ENCODE measurements at regions not wholly inside any gene's neighbourhood (a gene's known extent, or its start where the extent isn't known, plus 50 kb on each side); places are given as distances from the start of the nearest gene placed in this dataset.

DNA sequence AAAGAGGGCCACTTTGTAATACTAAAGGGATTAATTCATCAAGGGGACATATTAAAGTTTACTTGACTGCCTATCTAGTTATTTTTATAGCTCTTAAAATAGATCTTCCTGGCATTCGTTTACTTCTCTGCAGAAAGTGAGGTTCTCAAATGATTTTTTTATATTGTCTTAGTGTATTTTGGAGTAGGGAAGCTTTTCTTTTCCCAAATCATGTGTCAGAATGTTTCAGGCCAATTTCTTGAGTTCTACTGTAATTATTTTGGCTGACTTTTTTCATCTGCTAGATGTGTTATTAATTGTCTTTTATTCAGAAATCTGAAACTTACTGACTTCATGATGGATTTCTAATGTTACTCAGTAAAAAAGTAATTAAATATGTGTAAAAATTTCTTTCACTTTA is 60.2 kb upstream of the FBXL7 start:
- H3K9ac ChIP-seq (ENCODE audit: low read depth in 2 of 2, low read length in 2 of 2), result no peak overlapping the region
- H3K9me3 ChIP-seq, result no peaks in the 10 kb centered on the region
- TF ChIP-seq, protein P1, sequence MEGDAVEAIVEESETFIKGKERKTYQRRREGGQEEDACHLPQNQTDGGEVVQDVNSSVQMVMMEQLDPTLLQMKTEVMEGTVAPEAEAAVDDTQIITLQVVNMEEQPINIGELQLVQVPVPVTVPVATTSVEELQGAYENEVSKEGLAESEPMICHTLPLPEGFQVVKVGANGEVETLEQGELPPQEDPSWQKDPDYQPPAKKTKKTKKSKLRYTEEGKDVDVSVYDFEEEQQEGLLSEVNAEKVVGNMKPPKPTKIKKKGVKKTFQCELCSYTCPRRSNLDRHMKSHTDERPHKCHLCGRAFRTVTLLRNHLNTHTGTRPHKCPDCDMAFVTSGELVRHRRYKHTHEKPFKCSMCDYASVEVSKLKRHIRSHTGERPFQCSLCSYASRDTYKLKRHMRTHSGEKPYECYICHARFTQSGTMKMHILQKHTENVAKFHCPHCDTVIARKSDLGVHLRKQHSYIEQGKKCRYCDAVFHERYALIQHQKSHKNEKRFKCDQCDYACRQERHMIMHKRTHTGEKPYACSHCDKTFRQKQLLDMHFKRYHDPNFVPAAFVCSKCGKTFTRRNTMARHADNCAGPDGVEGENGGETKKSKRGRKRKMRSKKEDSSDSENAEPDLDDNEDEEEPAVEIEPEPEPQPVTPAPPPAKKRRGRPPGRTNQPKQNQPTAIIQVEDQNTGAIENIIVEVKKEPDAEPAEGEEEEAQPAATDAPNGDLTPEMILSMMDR (IDR thresholded peaks at IDR 0.05), result no peak
- no peak overlapping the region for H3K4me3 ChIP-seq
- no peak overlapping the region for H3K27ac ChIP-seq
- intact Hi-C loops (cut with DNase I), result no loop called here
- no peak for DNase-seq
- no peaks in the 10 kb centered on the region for H3K27me3 ChIP-seq
- H3K4me1 ChIP-seq, result no peaks in the 10 kb centered on the region
- H3K36me3 ChIP-seq, result no peaks in the 10 kb centered on the region

DNA sequence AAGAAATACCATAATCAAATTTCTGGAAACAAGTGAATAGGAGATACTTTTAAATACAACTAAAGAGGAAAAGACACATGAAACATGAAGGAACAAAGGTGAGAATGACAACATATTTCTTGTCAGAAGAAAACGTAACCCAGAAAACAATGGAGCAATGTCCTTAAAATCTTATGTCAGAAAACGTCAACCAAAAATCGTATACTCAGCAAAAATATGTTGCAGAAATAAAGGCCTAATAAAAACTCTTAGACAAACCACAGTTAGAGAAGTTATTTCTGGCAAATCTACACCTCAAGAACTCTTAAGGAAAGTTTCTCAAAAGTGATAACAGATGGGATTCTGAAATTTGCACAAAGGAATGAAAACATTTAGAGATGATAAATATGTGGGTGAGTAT is 66.3 kb upstream of the FBXL7 start:
- TF ChIP-seq, protein P1 (IDR thresholded peaks at IDR 0.05), result no peak
- no peaks in the 10 kb centered on the region for H3K9me3 ChIP-seq
- H3K36me3 ChIP-seq, result no peaks in the 10 kb centered on the region
- no peak overlapping the region for H3K27ac ChIP-seq
- H3K4me1 ChIP-seq, result no peaks in the 10 kb centered on the region
- DNase-seq, result no peak
- H3K27me3 ChIP-seq, result no peaks in the 10 kb centered on the region
- no peak overlapping the region for H3K4me3 ChIP-seq
- intact Hi-C loops (cut with DNase I), result no loop called here
- no peak overlapping the region for H3K9ac ChIP-seq (ENCODE audit: low read depth in 2 of 2, low read length in 2 of 2)

DNA sequence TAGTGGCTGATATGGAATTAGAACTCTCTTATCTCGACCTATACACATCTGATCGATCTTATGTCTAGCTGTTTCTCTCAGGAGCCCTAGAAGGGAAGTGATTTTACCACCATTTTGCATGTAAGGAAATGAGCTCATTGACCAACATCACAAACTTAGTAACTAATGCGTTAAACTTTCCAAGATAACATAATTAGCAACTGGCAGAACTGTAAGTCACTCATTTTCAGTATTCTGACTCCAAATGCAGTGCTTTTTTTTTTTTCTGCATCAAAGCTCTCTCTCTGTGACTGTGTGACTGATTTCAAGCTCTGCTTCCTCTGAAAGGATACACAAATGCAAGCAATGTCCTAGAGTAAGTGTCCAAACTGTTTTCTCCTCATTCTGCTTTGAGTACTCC is 68.1 kb upstream of the FBXL7 start:
- intact Hi-C loops (cut with DNase I), result no loop called here
- no peak overlapping the region for H3K4me3 ChIP-seq
- no peak overlapping the region for H3K9ac ChIP-seq (ENCODE audit: low read depth in 2 of 2, low read length in 2 of 2)
- H3K9me3 ChIP-seq, result no peaks in the 10 kb centered on the region
- DNase-seq, result no peak
- H3K4me1 ChIP-seq, result no peaks in the 10 kb centered on the region
- no peak overlapping the region for H3K27ac ChIP-seq
- H3K27me3 ChIP-seq, result no peaks in the 10 kb centered on the region
- TF ChIP-seq, protein P1 (IDR thresholded peaks at IDR 0.05), result no peak
- no peaks in the 10 kb centered on the region for H3K36me3 ChIP-seq

DNA sequence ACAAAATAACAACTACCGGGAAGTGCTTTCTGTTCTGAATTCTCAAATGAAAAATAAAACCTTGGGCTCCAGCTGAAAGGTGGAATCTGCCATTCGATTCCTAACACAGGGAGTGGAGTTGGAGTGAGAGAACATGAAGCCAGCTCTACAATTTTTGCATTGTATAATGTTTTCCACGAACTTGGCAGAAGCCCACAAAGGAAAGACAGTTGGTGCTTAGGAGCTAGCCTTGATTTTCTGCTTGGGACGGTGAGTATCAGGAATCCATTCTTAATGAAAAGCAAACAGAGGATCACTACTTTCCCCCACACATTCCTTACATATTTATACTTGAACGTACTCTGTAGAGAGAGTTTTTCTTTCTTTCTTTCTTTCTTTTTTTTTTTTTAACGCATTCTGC is 74.2 kb upstream of the FBXL7 start:
- Histone ChIP-seq H3K36me3 (no peaks in the 10 kb centered on the region), H3K27ac (no peak overlapping the region), H3K9me3 (no peaks in the 10 kb centered on the region), H3K9ac (ENCODE audit: low read depth in 2 of 2, low read length in 2 of 2) (no peak overlapping the region), H3K27me3 (no peaks in the 10 kb centered on the region), H3K4me3 (no peak overlapping the region), H3K4me1 (no peaks in the 10 kb centered on the region)
- TF ChIP-seq, protein P1 (IDR thresholded peaks at IDR 0.05), result no peak
- DNase-seq, result no peak
- intact Hi-C loops (cut with DNase I), result no loop called here

DNA sequence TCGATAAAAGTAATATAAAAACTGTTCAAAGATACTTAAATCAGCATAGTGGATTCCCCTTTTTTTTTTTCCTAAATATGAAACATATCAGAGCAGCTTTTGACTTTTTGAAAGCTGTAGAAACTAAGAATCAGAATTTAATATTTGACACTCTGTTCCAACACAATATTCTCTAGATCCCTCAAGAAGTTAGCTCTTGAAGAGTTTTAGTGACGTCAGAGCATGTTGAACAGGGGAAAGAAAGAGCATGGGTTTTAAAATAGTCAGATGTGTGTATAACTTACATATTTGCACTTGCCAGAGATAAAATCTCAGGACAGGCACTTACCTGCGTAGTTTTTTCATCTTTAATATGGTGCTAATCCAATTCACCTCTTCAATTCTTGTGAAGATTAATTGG is 75.2 kb upstream of the FBXL7 start:
- Histone ChIP-seq H3K9me3 (no peaks in the 10 kb centered on the region), H3K36me3 (no peaks in the 10 kb centered on the region), H3K4me3 (no peak overlapping the region), H3K27ac (no peak overlapping the region), H3K9ac (ENCODE audit: low read depth in 2 of 2, low read length in 2 of 2) (no peak overlapping the region), H3K4me1 (no peaks in the 10 kb centered on the region), H3K27me3 (no peaks in the 10 kb centered on the region)
- TF ChIP-seq, protein P1 (IDR thresholded peaks at IDR 0.05), result no peak
- no peak for DNase-seq
- intact Hi-C loops (cut with DNase I), result no loop called here

DNA sequence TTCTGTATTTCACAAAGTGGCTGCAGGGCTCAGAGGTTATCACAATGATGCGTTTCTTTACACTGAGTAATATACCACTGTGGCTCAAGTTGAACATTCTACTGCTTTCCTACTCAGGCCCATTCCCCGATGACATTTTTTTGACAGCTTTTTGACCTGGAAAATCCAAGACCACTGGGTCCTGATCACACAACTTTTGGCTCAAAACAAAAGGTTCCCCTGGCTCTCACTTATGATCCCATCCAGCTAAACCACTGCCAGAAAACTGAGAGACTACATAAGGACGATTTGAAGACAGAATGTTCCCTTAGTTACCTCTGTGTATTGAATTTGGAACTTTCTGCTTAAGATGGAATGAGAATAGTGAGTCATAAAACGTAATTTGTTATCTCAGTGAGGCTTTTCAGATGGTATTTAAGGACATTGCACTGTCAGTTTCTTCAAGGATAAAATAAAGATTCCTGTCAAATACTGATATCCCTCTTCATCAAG is 78.0 kb upstream of the FBXL7 start:
- no peaks in the 10 kb centered on the region for H3K36me3 ChIP-seq
- H3K4me1 ChIP-seq, result no peaks in the 10 kb centered on the region
- H3K4me3 ChIP-seq, result no peak overlapping the region
- no peak for DNase-seq
- TF ChIP-seq, protein P1 (IDR thresholded peaks at IDR 0.05), result no peak
- H3K27ac ChIP-seq, result no peak overlapping the region
- no peak overlapping the region for H3K9ac ChIP-seq (ENCODE audit: low read depth in 2 of 2, low read length in 2 of 2)
- H3K27me3 ChIP-seq, result no peaks in the 10 kb centered on the region
- intact Hi-C loops (cut with DNase I), result no loop called here
- no peaks in the 10 kb centered on the region for H3K9me3 ChIP-seq
